Esophagus squamous epithelium (tissue), 4 donors: ENCODE measurements at regions not wholly inside any gene's neighbourhood (a gene's known extent, or its start where the extent isn't known, plus 50 kb on each side); places are given as distances from the start of the nearest gene placed in this dataset.

ENCODE experiments used
- POLR2A ChIP-seq, 4 donors: fragments of 450-650 bp; IDR thresholded peaks; one replicate each; pipeline ENCODE4 v1.6.1; 2017; ENCODE audit warnings: antibody characterized with exemption in 4 of 4, mild to moderate bottlenecking in 4 of 4, moderate library complexity in 3 of 4
- TF ChIP-seq, protein P1 (sequence below), 6 experiments: fragments of 450-650 bp in 4 of 6; fragments of 200-600 bp in 2 of 6; sonication (generic) in 2 of 6; IDR thresholded peaks; one replicate each; pipeline ENCODE4 v1.5.1; 2016 to 2019; ENCODE audit warnings: antibody characterized with exemption in 6 of 6, mild to moderate bottlenecking in 4 of 6, moderate library complexity in 4 of 6

GRCh38 chrX:9117851-9118250 lies 83.9 kb upstream of the FAM9B start:
- TF ChIP-seq, protein P1, sequence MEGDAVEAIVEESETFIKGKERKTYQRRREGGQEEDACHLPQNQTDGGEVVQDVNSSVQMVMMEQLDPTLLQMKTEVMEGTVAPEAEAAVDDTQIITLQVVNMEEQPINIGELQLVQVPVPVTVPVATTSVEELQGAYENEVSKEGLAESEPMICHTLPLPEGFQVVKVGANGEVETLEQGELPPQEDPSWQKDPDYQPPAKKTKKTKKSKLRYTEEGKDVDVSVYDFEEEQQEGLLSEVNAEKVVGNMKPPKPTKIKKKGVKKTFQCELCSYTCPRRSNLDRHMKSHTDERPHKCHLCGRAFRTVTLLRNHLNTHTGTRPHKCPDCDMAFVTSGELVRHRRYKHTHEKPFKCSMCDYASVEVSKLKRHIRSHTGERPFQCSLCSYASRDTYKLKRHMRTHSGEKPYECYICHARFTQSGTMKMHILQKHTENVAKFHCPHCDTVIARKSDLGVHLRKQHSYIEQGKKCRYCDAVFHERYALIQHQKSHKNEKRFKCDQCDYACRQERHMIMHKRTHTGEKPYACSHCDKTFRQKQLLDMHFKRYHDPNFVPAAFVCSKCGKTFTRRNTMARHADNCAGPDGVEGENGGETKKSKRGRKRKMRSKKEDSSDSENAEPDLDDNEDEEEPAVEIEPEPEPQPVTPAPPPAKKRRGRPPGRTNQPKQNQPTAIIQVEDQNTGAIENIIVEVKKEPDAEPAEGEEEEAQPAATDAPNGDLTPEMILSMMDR (IDR thresholded peaks at IDR 0.05), result no peak
- no peak for TF ChIP-seq POLR2A (IDR thresholded peaks at IDR 0.05)
